OCI-LY1 (cell line): ENCODE measurements at regions not wholly inside any gene's neighbourhood (a gene's known extent, or its start where the extent isn't known, plus 50 kb on each side); places are given as distances from the start of the nearest gene placed in this dataset.

ENCODE experiments used
- EZH2 ChIP-seq: fragments of 200-600 bp; sonication (generic), shearing (Covaris generic); IDR thresholded peaks from 2 replicates; pipeline ENCODE4 v1.8.0; 2017; ENCODE audit warnings: borderline replicate concordance, mixed run types, mild to moderate bottlenecking, antibody characterized with exemption, low read length, moderate library complexity, mixed read lengths
- TF ChIP-seq, protein P1 (sequence below): fragments of 200-600 bp; sonication (generic), shearing (Covaris generic); IDR thresholded peaks from 2 replicates; pipeline ENCODE4 v1.5.1; 2017; ENCODE audit warnings: mild to moderate bottlenecking, antibody characterized with exemption, low read length, moderate library complexity, mixed read lengths

DNA sequence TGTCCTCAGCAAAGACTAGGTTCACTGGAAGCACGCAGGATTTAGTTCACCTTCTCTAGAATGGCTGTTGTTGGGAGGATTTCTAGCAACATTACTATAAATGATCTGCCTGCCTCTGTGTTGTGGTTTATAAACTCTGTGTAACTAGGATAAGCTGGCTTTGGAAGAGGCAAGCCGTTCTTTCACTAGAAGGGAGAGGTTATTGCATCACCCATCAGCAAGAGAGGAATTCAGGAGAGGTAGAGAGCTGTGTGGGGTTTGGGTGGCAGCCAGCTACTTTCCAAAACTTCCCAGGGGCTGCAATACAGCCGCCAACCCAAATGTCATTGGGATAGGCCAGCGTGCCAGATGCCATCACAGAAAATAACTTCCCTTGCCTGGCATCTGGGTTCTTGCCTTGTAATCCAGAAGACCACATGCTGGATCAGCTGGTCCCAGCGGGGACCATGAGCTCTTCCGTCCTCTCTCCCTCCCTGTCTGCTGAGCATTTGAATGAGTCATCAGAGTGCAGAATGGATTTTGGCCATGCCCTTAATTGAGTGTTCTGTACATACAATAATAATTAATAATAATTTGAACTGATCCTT lies 95.7 kb upstream of the RBFOX1 start:
- TF ChIP-seq, protein P1, sequence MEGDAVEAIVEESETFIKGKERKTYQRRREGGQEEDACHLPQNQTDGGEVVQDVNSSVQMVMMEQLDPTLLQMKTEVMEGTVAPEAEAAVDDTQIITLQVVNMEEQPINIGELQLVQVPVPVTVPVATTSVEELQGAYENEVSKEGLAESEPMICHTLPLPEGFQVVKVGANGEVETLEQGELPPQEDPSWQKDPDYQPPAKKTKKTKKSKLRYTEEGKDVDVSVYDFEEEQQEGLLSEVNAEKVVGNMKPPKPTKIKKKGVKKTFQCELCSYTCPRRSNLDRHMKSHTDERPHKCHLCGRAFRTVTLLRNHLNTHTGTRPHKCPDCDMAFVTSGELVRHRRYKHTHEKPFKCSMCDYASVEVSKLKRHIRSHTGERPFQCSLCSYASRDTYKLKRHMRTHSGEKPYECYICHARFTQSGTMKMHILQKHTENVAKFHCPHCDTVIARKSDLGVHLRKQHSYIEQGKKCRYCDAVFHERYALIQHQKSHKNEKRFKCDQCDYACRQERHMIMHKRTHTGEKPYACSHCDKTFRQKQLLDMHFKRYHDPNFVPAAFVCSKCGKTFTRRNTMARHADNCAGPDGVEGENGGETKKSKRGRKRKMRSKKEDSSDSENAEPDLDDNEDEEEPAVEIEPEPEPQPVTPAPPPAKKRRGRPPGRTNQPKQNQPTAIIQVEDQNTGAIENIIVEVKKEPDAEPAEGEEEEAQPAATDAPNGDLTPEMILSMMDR, result no peak
- TF ChIP-seq EZH2, result no peak
